HCT116 (cell line): ENCODE measurements at regions not wholly inside any gene's neighbourhood (a gene's known extent, or its start where the extent isn't known, plus 50 kb on each side); places are given as distances from the start of the nearest gene placed in this dataset.

Experiments used
- ATAC-seq: fragments of 200-7000 bp; cut with Tn5 transposase; 2 replicates; pipeline ENCODE4 v1.9.1; 2020; ENCODE audit warnings: mild to moderate bottlenecking, moderate library complexity
- BruUV-seq: library from RNA; stranded (reverse); fragments of 400-500 nt; replicated peaks from 2 replicates; lab custom pipeline; 2021; lab: Mats Ljungman, UMichigan
- CTCF ChIA-PET: fragments of 300-600 bp; sonication (Branson Sonifier 250); formaldehyde crosslinking; loops from one replicate; lab custom pipeline; 2021; ENCODE audit warnings: antibody characterized with exemption; lab: Charles Lee
- POLR2A ChIA-PET: fragments of 300-600, 350-600 bp; sonication (Branson Sonifier 250); formaldehyde crosslinking; loops from one replicate; lab custom pipeline; 2021; ENCODE audit warnings: antibody characterized with exemption; lab: Charles Lee
- RAD21 ChIA-PET, 2 experiments: fragments of 300-600 bp; sonication (Branson Sonifier 250); formaldehyde crosslinking; loops; one replicate each; lab custom pipeline; 2023; ENCODE audit warnings: low total read pairs in 2 of 2; ENCODE audit not compliant: uncharacterized antibody in 2 of 2, unreplicated experiment in 2 of 2, low non-redundant PET in 1 of 2; lab: Charles Lee
- DNase-seq: peaks from one replicate; pipeline ENCODE4 v3.0.0-alpha.2; 2010; ENCODE audit warnings: low read depth, low spot score
- H2AFZ ChIP-seq: fragments of 200-600 bp; shearing (Covaris generic), sonication (generic); 2 replicates; pipeline ENCODE4 v1.6.1; 2017; ENCODE audit warnings: low read depth, mixed run types, mixed read lengths, antibody characterized with exemption, low read length; ENCODE audit not compliant: poor library complexity, severe bottlenecking
- H3K27ac ChIP-seq: 2 replicates; pipeline ENCODE4 v1.5.1; 2012; ENCODE audit warnings: low read depth, low read length
- H3K27me3 ChIP-seq: fragments of 200-600 bp; sonication (generic); 2 replicates; pipeline ENCODE4 v1.6.1; 2016; ENCODE audit warnings: mixed run types, low read length, mixed read lengths; ENCODE audit not compliant: insufficient read depth
- H3K36me3 ChIP-seq, 2 experiments: fragments of 200-500 bp in 1 of 2; fragments of 200-600 bp in 1 of 2; sonication (Bioruptor generic) in 1 of 2; sonication (generic) in 1 of 2; 2 replicates each; pipeline versions ENCODE4 v1.5.1 to v1.6.1; 2014 to 2016; ENCODE audit warnings: low read length in 2 of 2, inconsistent platforms in 1 of 2, mixed read lengths in 1 of 2, mixed run types in 1 of 2; ENCODE audit not compliant: insufficient read depth in 2 of 2, control insufficient read depth in 1 of 2
- H3K4me1 ChIP-seq, 2 experiments: fragments of 200-600 bp in 1 of 2; sonication (generic) in 1 of 2; 2 replicates each; pipeline versions ENCODE4 v1.5.1 to v1.6.1; 2012 to 2017; ENCODE audit warnings: low read length in 2 of 2, inconsistent platforms in 1 of 2, mild to moderate bottlenecking in 1 of 2, mixed read lengths in 1 of 2, mixed run types in 1 of 2, moderate library complexity in 1 of 2; ENCODE audit not compliant: insufficient read depth in 2 of 2, control insufficient read depth in 1 of 2
- H3K4me2 ChIP-seq: fragments of 200-600 bp; sonication (generic); 2 replicates; pipeline ENCODE4 v1.6.1; 2017; ENCODE audit warnings: mixed run types, low read length, mixed read lengths
- H3K4me3 ChIP-seq, 2 experiments: fragments of 200-600 bp in 1 of 2; sonication (generic) in 1 of 2; replicated peaks in 1 of 2; 2 replicates each; pipeline ENCODE4 v1.5.1; 2011 to 2016; ENCODE audit warnings: low read length in 2 of 2, control low read depth in 1 of 2, low read depth in 1 of 2, mild to moderate bottlenecking in 1 of 2, mixed read lengths in 1 of 2, mixed run types in 1 of 2
- H3K79me2 ChIP-seq: fragments of 200-600 bp; sonication (generic); 2 replicates; pipeline ENCODE4 v1.6.1; 2017; ENCODE audit warnings: mild to moderate bottlenecking, mixed run types, low read length, moderate library complexity, mixed read lengths; ENCODE audit not compliant: insufficient read depth
- H3K9ac ChIP-seq: fragments of 200-600 bp; sonication (generic); 2 replicates; pipeline ENCODE4 v1.6.1; 2016; ENCODE audit warnings: low read length, mixed read lengths
- H3K9me2 ChIP-seq: fragments of 200-600 bp; sonication (generic), shearing (Covaris generic); 2 replicates; pipeline ENCODE4 v1.6.1; 2017; ENCODE audit warnings: mixed run types, mild to moderate bottlenecking, moderate library complexity; ENCODE audit not compliant: insufficient read depth
- H3K9me3 ChIP-seq, 2 experiments: fragments of 200-500 bp in 1 of 2; fragments of 200-600 bp in 1 of 2; sonication (Bioruptor generic) in 1 of 2; sonication (generic) in 1 of 2; 2 replicates each; pipeline ENCODE4 v1.6.1; 2014 to 2017; ENCODE audit warnings: low read length in 2 of 2, mixed read lengths in 2 of 2, inconsistent platforms in 1 of 2, low read depth in 1 of 2, mild to moderate bottlenecking in 1 of 2, mixed run types in 1 of 2, moderate library complexity in 1 of 2; ENCODE audit not compliant: control insufficient read depth in 1 of 2, insufficient read depth in 1 of 2
- H4K20me1 ChIP-seq: fragments of 200-600 bp; sonication (generic), shearing (Covaris generic); 2 replicates; pipeline ENCODE4 v1.6.1; 2017; ENCODE audit warnings: mixed run types, mild to moderate bottlenecking, moderate library complexity; ENCODE audit not compliant: insufficient read depth
- CBX3 ChIP-seq: IDR thresholded peaks from 2 replicates; pipeline ENCODE4 v1.6.1; 2012; ENCODE audit warnings: low read depth
- CEBPB ChIP-seq: IDR thresholded peaks from 2 replicates; pipeline ENCODE4 v1.6.1; 2012; ENCODE audit warnings: low read depth
- CTCF ChIP-seq, 3 experiments: fragments of 200-600 bp in 1 of 3; sonication (generic) in 1 of 3; IDR thresholded peaks in 2 of 3; conservative IDR thresholded peaks in 1 of 3; 2 replicates each; pipeline ENCODE4 v1.5.1; 2012 to 2017; ENCODE audit warnings: low read depth in 2 of 3, low read length in 2 of 3, antibody characterized with exemption in 1 of 3, borderline replicate concordance in 1 of 3, control low read depth in 1 of 3, mild to moderate bottlenecking in 1 of 3, mixed read lengths in 1 of 3, mixed run types in 1 of 3, moderate library complexity in 1 of 3; ENCODE audit not compliant: insufficient read depth in 1 of 3
- EZH2 ChIP-seq: fragments of 200-600 bp; sonication (generic); IDR thresholded peaks from 2 replicates; pipeline ENCODE4 v1.6.1; 2017; ENCODE audit warnings: antibody characterized with exemption, mixed run types
- EZH2phosphoT487 ChIP-seq: fragments of 200-600 bp; IDR thresholded peaks from 2 replicates; pipeline ENCODE4 v1.6.1; 2018; ENCODE audit warnings: antibody characterized with exemption, borderline replicate concordance
- MAX ChIP-seq: IDR thresholded peaks from 2 replicates; pipeline ENCODE4 v1.6.1; 2012
- POLR2A ChIP-seq: IDR thresholded peaks from 2 replicates; pipeline ENCODE4 v1.7.0; 2011; ENCODE audit warnings: borderline replicate concordance; ENCODE audit not compliant: insufficient read depth, insufficient read length; ENCODE audit errors: extremely low read depth
- POLR2AphosphoS5 ChIP-seq: IDR thresholded peaks from 2 replicates; pipeline ENCODE4 v1.6.1; 2011; ENCODE audit warnings: mild to moderate bottlenecking, low read depth, low read length, moderate library complexity
- RAD21 ChIP-seq: IDR thresholded peaks from 2 replicates; pipeline ENCODE4 v1.6.1; 2012; ENCODE audit warnings: low read depth, mild to moderate bottlenecking
- SIN3A ChIP-seq: IDR thresholded peaks from 2 replicates; pipeline ENCODE4 v1.6.1; 2012; ENCODE audit warnings: low read depth
- SRF ChIP-seq: IDR thresholded peaks from 2 replicates; pipeline ENCODE4 v1.6.1; 2012; ENCODE audit warnings: low read depth
- YY1 ChIP-seq: IDR thresholded peaks from 2 replicates; pipeline ENCODE4 v1.6.1; 2011; ENCODE audit warnings: low read length, low read depth, moderate library complexity, mild to moderate bottlenecking; ENCODE audit not compliant: insufficient replicate concordance; ENCODE audit errors: extremely low read depth
- ZBTB33 ChIP-seq: IDR thresholded peaks from 2 replicates; pipeline ENCODE4 v1.6.1; 2011; ENCODE audit warnings: mild to moderate bottlenecking, low read length, moderate library complexity; ENCODE audit not compliant: insufficient replicate concordance; ENCODE audit errors: extremely low read depth
- ZFX ChIP-seq: fragments of 450-650 bp; IDR thresholded peaks from 2 replicates; pipeline ENCODE4 v1.6.1; 2017
- ZNF274 ChIP-seq: fragments of 200-500 bp; sonication (Bioruptor generic); IDR thresholded peaks from 2 replicates; pipeline ENCODE4 v1.6.1; 2014; ENCODE audit warnings: mild to moderate bottlenecking, low read depth, low read length, inconsistent platforms
- intact Hi-C: fragments of 100-400 bp; cut with micrococcal nuclease; formaldehyde crosslinking; loops from 2 replicates; pipeline ENCODE4 v1.10.0; 2022

GRCh38 chr13:76049376-76049746 is 413.2 kb downstream of the LMO7 start:
- Histone ChIP-seq H3K9ac (no peak overlapping the region), H3K4me1 (no peaks in the 10 kb centered on the region), H3K27me3 (no peaks in the 10 kb centered on the region)
- no peak for TF ChIP-seq ZFX
- TF ChIP-seq ZNF274: no peak
- TF ChIP-seq MAX: no peak
- TF ChIP-seq EZH2phosphoT487: no peak
- TF ChIP-seq POLR2A: no peak
- no peak for TF ChIP-seq CBX3
- no peak for TF ChIP-seq CEBPB
- TF ChIP-seq CTCF (IDR thresholded peaks at IDR 0.05 in 2 of 3, conservative IDR thresholded peaks at IDR 0.05 in 1 of 3; ENCODE audit: borderline replicate concordance in 1 of 3, insufficient read depth in 1 of 3, low read depth in 2 of 3, low read length in 2 of 3): no peak
- no peak for TF ChIP-seq YY1
- no peak for TF ChIP-seq RAD21
- TF ChIP-seq SIN3A: no peak
- no peak for TF ChIP-seq POLR2AphosphoS5
- no peak for TF ChIP-seq SRF
- TF ChIP-seq ZBTB33: no peak
- TF ChIP-seq EZH2: no peak
- TF ChIP-seq, all 23 proteins: peak for 0
- DNase-seq: no peak
- H3K9me3 ChIP-seq: no peaks in the 10 kb centered on the region
- H3K4me2 ChIP-seq: no peak overlapping the region
- intact Hi-C loops: no loop called here
- no peak for ATAC-seq
- no peaks in the 10 kb centered on the region for H3K9me2 ChIP-seq
- ChIA-PET RAD21 (no interaction called here), CTCF (no interaction called here), POLR2A (no interaction called here)
- no peaks in the 10 kb centered on the region for H4K20me1 ChIP-seq
- no peaks in the 10 kb centered on the region for H3K79me2 ChIP-seq
- no peak overlapping the region for H2AFZ ChIP-seq
- H3K4me3 ChIP-seq: no peak overlapping the region
- no TSS peak for BruUV-seq
- no peak overlapping the region for H3K27ac ChIP-seq
- no peaks in the 10 kb centered on the region for H3K36me3 ChIP-seq
